ENCODE measurements at regions not wholly inside any gene's neighbourhood (a gene's known extent, or its start where the extent isn't known, plus 50 kb on each side); places are given as distances from the start of the nearest gene placed in this dataset.

DNA sequence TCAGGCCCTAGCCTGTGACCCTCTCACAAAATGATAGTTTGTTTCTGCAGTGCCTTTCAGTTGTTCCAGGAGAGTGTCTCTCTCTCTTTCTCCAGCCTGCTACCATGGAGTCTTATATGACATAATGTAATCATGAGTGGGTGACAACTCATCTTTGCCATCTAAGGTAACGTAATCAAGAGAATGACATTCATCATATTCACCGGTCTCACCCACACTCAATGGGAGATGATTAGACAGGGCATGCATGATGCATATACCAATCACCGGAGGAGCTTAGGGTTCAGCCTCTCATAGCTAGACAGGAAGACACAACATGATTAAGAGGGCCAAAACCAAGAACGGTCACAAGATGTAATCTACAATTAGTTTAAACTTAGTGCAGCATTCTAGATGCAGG, 97.1 kb upstream of the FAM9B start (continued):
- TF ChIP-seq, protein P1, sequence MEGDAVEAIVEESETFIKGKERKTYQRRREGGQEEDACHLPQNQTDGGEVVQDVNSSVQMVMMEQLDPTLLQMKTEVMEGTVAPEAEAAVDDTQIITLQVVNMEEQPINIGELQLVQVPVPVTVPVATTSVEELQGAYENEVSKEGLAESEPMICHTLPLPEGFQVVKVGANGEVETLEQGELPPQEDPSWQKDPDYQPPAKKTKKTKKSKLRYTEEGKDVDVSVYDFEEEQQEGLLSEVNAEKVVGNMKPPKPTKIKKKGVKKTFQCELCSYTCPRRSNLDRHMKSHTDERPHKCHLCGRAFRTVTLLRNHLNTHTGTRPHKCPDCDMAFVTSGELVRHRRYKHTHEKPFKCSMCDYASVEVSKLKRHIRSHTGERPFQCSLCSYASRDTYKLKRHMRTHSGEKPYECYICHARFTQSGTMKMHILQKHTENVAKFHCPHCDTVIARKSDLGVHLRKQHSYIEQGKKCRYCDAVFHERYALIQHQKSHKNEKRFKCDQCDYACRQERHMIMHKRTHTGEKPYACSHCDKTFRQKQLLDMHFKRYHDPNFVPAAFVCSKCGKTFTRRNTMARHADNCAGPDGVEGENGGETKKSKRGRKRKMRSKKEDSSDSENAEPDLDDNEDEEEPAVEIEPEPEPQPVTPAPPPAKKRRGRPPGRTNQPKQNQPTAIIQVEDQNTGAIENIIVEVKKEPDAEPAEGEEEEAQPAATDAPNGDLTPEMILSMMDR (conservative IDR thresholded peaks at IDR 0.05; ENCODE audit: low read depth in 2 of 2), result no peak
- TF ChIP-seq POLR2AphosphoS5 (IDR thresholded peaks at IDR 0.05; ENCODE audit: low read depth), result no peak
- no peak for TF ChIP-seq STAT1 (IDR thresholded peaks at IDR 0.05; ENCODE audit: unreplicated experiment)
- TF ChIP-seq, protein P2, sequence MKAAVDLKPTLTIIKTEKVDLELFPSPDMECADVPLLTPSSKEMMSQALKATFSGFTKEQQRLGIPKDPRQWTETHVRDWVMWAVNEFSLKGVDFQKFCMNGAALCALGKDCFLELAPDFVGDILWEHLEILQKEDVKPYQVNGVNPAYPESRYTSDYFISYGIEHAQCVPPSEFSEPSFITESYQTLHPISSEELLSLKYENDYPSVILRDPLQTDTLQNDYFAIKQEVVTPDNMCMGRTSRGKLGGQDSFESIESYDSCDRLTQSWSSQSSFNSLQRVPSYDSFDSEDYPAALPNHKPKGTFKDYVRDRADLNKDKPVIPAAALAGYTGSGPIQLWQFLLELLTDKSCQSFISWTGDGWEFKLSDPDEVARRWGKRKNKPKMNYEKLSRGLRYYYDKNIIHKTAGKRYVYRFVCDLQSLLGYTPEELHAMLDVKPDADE (IDR thresholded peaks at IDR 0.05), result no peak

DNA sequence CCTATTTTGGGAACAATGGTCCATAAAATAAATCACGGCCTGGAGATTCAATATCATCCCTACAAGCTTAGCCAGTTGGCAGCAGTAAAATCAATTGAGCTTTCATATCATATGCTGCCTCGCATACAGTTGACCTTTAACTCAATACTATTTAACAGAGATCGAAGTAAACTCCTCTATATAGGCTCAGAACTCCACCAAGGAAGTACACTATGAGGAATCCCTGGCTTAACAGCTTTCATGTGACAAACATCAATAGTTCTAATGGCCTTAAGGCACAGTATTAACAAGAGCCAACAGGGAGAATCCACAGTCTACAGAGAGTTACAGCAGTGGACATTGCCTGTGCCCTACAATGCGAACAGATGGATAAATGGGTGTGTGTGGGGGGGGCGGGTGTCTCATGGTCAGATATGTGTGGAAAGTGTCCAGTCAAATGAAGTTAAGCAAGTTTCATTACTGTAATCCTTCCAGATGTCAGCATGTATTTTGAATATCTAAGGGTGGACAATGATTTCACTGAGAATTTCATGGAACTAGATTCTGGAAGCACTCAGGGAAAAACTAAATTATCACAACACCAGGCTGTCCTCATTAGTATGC, 98.2 kb upstream of the FAM9B start:
- H3K4me1 ChIP-seq (ENCODE audit: insufficient read depth), result no peaks in the 10 kb centered on the region
- ATAC-seq (no peak), DNase-seq (ENCODE audit: low spot score) (no peak)
- no peaks in the 10 kb centered on the region for H3K79me2 ChIP-seq (replicated peaks; ENCODE audit: insufficient read depth)
- H3K4me3 ChIP-seq, result no peak overlapping the region
- H3K4me2 ChIP-seq, result no peak overlapping the region
- H3K9me3 Mint-ChIP-seq, result peaks cover 4% of the 10 kb centered on the region; the same call in 2 of the 3 replicates
- no peaks in the 10 kb centered on the region for H3K9me2 ChIP-seq (ENCODE audit: insufficient read depth)
- H3K27ac ChIP-seq (ENCODE audit: low read depth), result no peak overlapping the region
- no peaks in the 10 kb centered on the region for H3F3A ChIP-seq (replicated peaks; ENCODE audit: low read depth)
- H3K27ac Mint-ChIP-seq, result no peak overlapping the region
- no peaks in the 10 kb centered on the region for H3K36me3 ChIP-seq (ENCODE audit: insufficient read depth)
- no peaks in the 10 kb centered on the region for H3K27me3 ChIP-seq (ENCODE audit: insufficient read depth)
- no peak overlapping the region for H2AFZ ChIP-seq
- H3K36me3 Mint-ChIP-seq (ENCODE audit: low read depth), result peaks cover 6% of the 10 kb centered on the region
- peaks cover 1% of the 10 kb centered on the region for H3K27me3 Mint-ChIP-seq (ENCODE audit: insufficient read depth, low read depth, poor library complexity)
- no peak overlapping the region for H3K4me3 Mint-ChIP-seq
- TF ChIP-seq, protein P3, sequence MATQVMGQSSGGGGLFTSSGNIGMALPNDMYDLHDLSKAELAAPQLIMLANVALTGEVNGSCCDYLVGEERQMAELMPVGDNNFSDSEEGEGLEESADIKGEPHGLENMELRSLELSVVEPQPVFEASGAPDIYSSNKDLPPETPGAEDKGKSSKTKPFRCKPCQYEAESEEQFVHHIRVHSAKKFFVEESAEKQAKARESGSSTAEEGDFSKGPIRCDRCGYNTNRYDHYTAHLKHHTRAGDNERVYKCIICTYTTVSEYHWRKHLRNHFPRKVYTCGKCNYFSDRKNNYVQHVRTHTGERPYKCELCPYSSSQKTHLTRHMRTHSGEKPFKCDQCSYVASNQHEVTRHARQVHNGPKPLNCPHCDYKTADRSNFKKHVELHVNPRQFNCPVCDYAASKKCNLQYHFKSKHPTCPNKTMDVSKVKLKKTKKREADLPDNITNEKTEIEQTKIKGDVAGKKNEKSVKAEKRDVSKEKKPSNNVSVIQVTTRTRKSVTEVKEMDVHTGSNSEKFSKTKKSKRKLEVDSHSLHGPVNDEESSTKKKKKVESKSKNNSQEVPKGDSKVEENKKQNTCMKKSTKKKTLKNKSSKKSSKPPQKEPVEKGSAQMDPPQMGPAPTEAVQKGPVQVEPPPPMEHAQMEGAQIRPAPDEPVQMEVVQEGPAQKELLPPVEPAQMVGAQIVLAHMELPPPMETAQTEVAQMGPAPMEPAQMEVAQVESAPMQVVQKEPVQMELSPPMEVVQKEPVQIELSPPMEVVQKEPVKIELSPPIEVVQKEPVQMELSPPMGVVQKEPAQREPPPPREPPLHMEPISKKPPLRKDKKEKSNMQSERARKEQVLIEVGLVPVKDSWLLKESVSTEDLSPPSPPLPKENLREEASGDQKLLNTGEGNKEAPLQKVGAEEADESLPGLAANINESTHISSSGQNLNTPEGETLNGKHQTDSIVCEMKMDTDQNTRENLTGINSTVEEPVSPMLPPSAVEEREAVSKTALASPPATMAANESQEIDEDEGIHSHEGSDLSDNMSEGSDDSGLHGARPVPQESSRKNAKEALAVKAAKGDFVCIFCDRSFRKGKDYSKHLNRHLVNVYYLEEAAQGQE (IDR thresholded peaks at IDR 0.05; ENCODE audit: unreplicated experiment), result no peak
- no peak for TF ChIP-seq ZNF331 (CRISPR knock-in tag; IDR thresholded peaks at IDR 0.05; ENCODE audit: low read depth)
- no peak for TF ChIP-seq JUNB (IDR thresholded peaks at IDR 0.05; ENCODE audit: unreplicated experiment)
- no peak for TF ChIP-seq NANOG (IDR thresholded peaks at IDR 0.05; ENCODE audit: borderline replicate concordance)
- no peak for TF ChIP-seq POLR2AphosphoS5 (IDR thresholded peaks at IDR 0.05; ENCODE audit: low read depth)
- no peak for TF ChIP-seq EZH2 (IDR thresholded peaks at IDR 0.05; ENCODE audit: low read depth, unreplicated experiment)
- TF ChIP-seq EZH2phosphoT487 (IDR thresholded peaks at IDR 0.05; ENCODE audit: unreplicated experiment), result no peak
- TF ChIP-seq, protein P1 (conservative IDR thresholded peaks at IDR 0.05; ENCODE audit: low read depth in 2 of 2), result no peak
- no peak for TF ChIP-seq STAT1 (IDR thresholded peaks at IDR 0.05; ENCODE audit: unreplicated experiment)
- no peaks in the 10 kb centered on the region for H4K20me1 ChIP-seq (replicated peaks; ENCODE audit: insufficient read depth)
- H3K4me1 Mint-ChIP-seq, result peaks cover 11% of the 10 kb centered on the region

All from GM23338 (cell line).